ENCODE measurements at regions not wholly inside any gene's neighbourhood (a gene's known extent, or its start where the extent isn't known, plus 50 kb on each side); places are given as distances from the start of the nearest gene placed in this dataset.

- no peak overlapping the region for H3K27ac ChIP-seq
- TF ChIP-seq CTCF (conservative IDR thresholded peaks at IDR 0.05; ENCODE audit: low read depth): no peak
- POLR2A ChIA-PET (ENCODE audit: low non-redundant PET): no interaction called here
- no peak for DNase-seq (ENCODE audit: low spot score)
- CTCF ChIA-PET: interaction anchor here (0.6 kb wide), 1 partner anchor 566 kb away, joined by 4 read pairs; no protein-coding TSS in a partner anchor
Measured at GRCh38 chr5:147998704-147999103, 65.1 kb upstream of the SPINK5 start.

GRCh38 chr5:147997486-147997885 is 66.3 kb upstream of the SPINK5 start:
- ChIA-PET POLR2A (ENCODE audit: low non-redundant PET) (no interaction called here), CTCF (interaction anchor here (0.7 kb wide), 1 partner anchor 108 kb away, joined by 4 read pairs; no protein-coding TSS in a partner anchor)
- no peak for TF ChIP-seq CTCF (conservative IDR thresholded peaks at IDR 0.05; ENCODE audit: low read depth)
- DNase-seq (ENCODE audit: low spot score): no peak
- H3K27ac ChIP-seq: no peak overlapping the region

GRCh38 chr5:147996379-147996778 is 67.4 kb upstream of the SPINK5 start:
- TF ChIP-seq CTCF (conservative IDR thresholded peaks at IDR 0.05; ENCODE audit: low read depth): no peak
- ChIA-PET CTCF (interaction anchor here (0.7 kb wide), 1 partner anchor 150 kb away, joined by 3 read pairs; no protein-coding TSS in a partner anchor), POLR2A (ENCODE audit: low non-redundant PET) (no interaction called here)
- no peak overlapping the region for H3K27ac ChIP-seq
- no peak for DNase-seq (ENCODE audit: low spot score)

DNA sequence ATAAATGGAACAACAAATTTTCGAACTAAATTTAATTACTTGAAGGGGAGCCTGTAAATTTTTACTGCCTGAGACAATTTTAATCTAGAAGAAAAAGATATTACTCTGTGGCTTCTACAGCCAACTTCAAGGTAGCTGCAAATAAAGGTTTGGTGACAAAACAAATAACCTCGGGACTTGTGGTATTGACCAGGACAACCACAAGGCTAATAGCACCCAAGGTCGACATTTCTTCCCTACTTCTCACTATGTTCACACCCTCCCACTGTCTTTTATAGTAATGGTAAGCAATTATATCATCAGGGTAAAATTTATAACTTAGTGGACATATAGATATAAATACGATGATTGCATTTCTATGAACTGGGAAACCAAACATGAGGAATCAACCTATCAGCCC is 67.9 kb upstream of the SPINK5 start:
- CTCF ChIA-PET: no interaction called here
- DNase-seq (ENCODE audit: low spot score): no peak
- POLR2A ChIA-PET (ENCODE audit: low non-redundant PET): no interaction called here
- no peak for TF ChIP-seq CTCF (conservative IDR thresholded peaks at IDR 0.05; ENCODE audit: low read depth)
- no peak overlapping the region for H3K27ac ChIP-seq

DNA sequence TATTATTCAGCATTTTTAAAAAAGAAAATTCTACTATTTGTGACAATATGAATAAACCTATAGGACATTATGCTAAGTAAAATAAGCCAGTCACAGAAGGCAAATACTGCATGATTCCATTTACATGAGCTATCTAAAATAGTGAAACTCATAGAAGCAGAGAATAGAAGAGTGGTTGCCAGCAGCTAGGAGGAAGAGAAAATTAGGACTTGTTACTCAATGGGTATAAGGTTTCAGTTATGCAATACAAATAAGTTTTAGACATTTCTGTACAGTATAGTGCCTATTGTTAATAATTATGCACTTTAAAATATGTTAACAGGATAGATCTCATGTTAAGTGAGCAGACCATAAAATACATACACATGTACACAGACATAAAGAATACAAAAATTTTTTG is 73.8 kb upstream of the SPINK5 start:
- ChIA-PET POLR2A (ENCODE audit: low non-redundant PET) (no interaction called here), CTCF (interaction anchor here (0.6 kb wide), 1 partner anchor 305 kb away, joined by 3 read pairs; no protein-coding TSS in a partner anchor)
- no peak for TF ChIP-seq CTCF (conservative IDR thresholded peaks at IDR 0.05; ENCODE audit: low read depth)
- H3K27ac ChIP-seq: no peak overlapping the region
- no peak for DNase-seq (ENCODE audit: low spot score)

GRCh38 chr5:147989239-147989638 is 74.5 kb upstream of the SPINK5 start:
- DNase-seq (ENCODE audit: low spot score): no peak
- no peak for TF ChIP-seq CTCF (conservative IDR thresholded peaks at IDR 0.05; ENCODE audit: low read depth)
- H3K27ac ChIP-seq: no peak overlapping the region
- ChIA-PET CTCF (no interaction called here), POLR2A (ENCODE audit: low non-redundant PET) (no interaction called here)

All from RWPE1 (cell line).